Spleen (tissue), 11 donors: ENCODE measurements at regions not wholly inside any gene's neighbourhood (a gene's known extent, or its start where the extent isn't known, plus 50 kb on each side); places are given as distances from the start of the nearest gene placed in this dataset.
A peak's percentile ranks its signal among the peaks of the same experiment; 100 is the strongest.

Source experiments
- DNase-seq: peaks from one replicate; pipeline ENCODE4 v3.0.0-alpha.2; 2020
- H3K27ac ChIP-seq, 8 donors: fragments of 200-600 bp; sonication (generic) in 7 of 8; 1 replicate in 4 of 8; 2 replicates in 4 of 8; pipeline versions ENCODE4 v1.5.0 to v1.8.0; 2016 to 2021; ENCODE audit warnings: inconsistent platforms in 4 of 8, mild to moderate bottlenecking in 4 of 8, moderate library complexity in 1 of 8
- H3K27me3 ChIP-seq, 7 donors: fragments of 200-600 bp; sonication (generic) in 6 of 7; replicated peaks in 1 of 7; 1 replicate in 4 of 7; 2 replicates in 3 of 7; pipeline versions ENCODE4 v1.5.0 to v1.8.0; 2016 to 2021; ENCODE audit warnings: inconsistent platforms in 3 of 7, mild to moderate bottlenecking in 1 of 7
- H3K36me3 ChIP-seq, 6 donors: fragments of 200-600 bp; sonication (generic) in 5 of 6; 1 replicate in 4 of 6; 2 replicates in 2 of 6; pipeline versions ENCODE4 v1.5.0 to v1.8.0; 2016 to 2021; ENCODE audit warnings: inconsistent platforms in 2 of 6
- H3K4me1 ChIP-seq, 6 donors: fragments of 200-600 bp; sonication (generic) in 5 of 6; 1 replicate in 3 of 6; 2 replicates in 3 of 6; pipeline versions ENCODE4 v1.5.0 to v1.8.0; 2016 to 2021; ENCODE audit warnings: inconsistent platforms in 3 of 6
- H3K4me3 ChIP-seq, 8 donors: fragments of 200-600 bp; sonication (generic) in 7 of 8; 1 replicate in 4 of 8; 2 replicates in 4 of 8; pipeline versions ENCODE4 v1.5.0 to v1.8.0; 2016 to 2021; ENCODE audit warnings: inconsistent platforms in 4 of 8, mild to moderate bottlenecking in 4 of 8, moderate library complexity in 2 of 8
- H3K9me3 ChIP-seq, 8 donors: fragments of 200-600 bp; sonication (generic) in 7 of 8; 1 replicate in 4 of 8; 2 replicates in 4 of 8; pipeline versions ENCODE4 v1.5.0 to v1.8.0; 2016 to 2021; ENCODE audit warnings: inconsistent platforms in 4 of 8
- CTCF ChIP-seq, 11 experiments: fragments of 200-600 bp in 7 of 11; fragments of 450-650 bp in 4 of 11; sonication (generic) in 4 of 11; IDR thresholded peaks in 8 of 11; conservative IDR thresholded peaks in 3 of 11; 1 replicate in 7 of 11; 2 replicates in 4 of 11; pipeline versions ENCODE4 v1.4.0 to v1.8.0; 2016 to 2021; ENCODE audit warnings: antibody characterized with exemption in 11 of 11, inconsistent platforms in 4 of 11, mild to moderate bottlenecking in 1 of 11
- POLR2A ChIP-seq, 3 donors: fragments of 450-650 bp; IDR thresholded peaks; one replicate each; pipeline ENCODE4 v1.5.1; 2017; ENCODE audit warnings: antibody characterized with exemption in 3 of 3, mild to moderate bottlenecking in 1 of 3
- POLR2AphosphoS5 ChIP-seq, 3 donors: sonication (generic); formaldehyde crosslinking; IDR thresholded peaks; one replicate each; pipeline ENCODE4 v1.5.1; 2017; ENCODE audit warnings: antibody characterized with exemption in 3 of 3
- WGBS, 5 donors: extraction: QIAGEN DNeasy Blood & Tissue Kit in 3 of 5; methylation state at CpG; one replicate each; pipeline versions ENCODE4 v1.1.5 to v1.1.7; 2013 to 2018; 5-methylcytosine and 5-hydroxymethylcytosine counted together
- intact Hi-C: fragments of 100-400 bp; cut with DNase I; formaldehyde crosslinking; loops from one replicate; pipeline ENCODE4 v1.15.0; 2023; ENCODE audit warnings: low total_unique reads
- donor health status: healthy with polysubstance abuse.
- donor health status: DM: no; HTN: no; CAD: no; lungs with moderate emphysema.
- donor health status: DM: no; HTN: no; CAD: no.
- donor health status: Bipolar disorder and iron deficiency.
- donor health status: healthy.
- donor health status: DM: no; HTN: no; CAD: no.
- donor health status: DM: yes; HTN: yes; CAD: no.

- WGBS, 5 donors, result 70 to 94% (median 74%) methylated on average over 3 of the region's 3 CpGs
- Histone ChIP-seq H3K4me1 (no peaks in the 10 kb centered on the region), H3K36me3 (no peaks in the 10 kb centered on the region), H3K27me3 (peaks cover 0 to 10% (median under 1%) of the 10 kb centered on the region in 7 donors), H3K27ac (no peak overlapping the region), H3K9me3 (peaks cover 10 to 58% (median 43%) of the 10 kb centered on the region in 8 donors), H3K4me3 (no peak overlapping the region)
- intact Hi-C loops, result no loop called here
- TF ChIP-seq POLR2AphosphoS5 (IDR thresholded peaks at IDR 0.05), result no peak
- TF ChIP-seq POLR2A (IDR thresholded peaks at IDR 0.05), result no peak
- no peak for TF ChIP-seq CTCF (IDR thresholded peaks at IDR 0.05 in 8 of 11, conservative IDR thresholded peaks at IDR 0.05 in 3 of 11)
- no peak for DNase-seq
Observed at GRCh38 chr12:111303531-111303930, 65.4 kb downstream of the PHETA1 start.

DNA sequence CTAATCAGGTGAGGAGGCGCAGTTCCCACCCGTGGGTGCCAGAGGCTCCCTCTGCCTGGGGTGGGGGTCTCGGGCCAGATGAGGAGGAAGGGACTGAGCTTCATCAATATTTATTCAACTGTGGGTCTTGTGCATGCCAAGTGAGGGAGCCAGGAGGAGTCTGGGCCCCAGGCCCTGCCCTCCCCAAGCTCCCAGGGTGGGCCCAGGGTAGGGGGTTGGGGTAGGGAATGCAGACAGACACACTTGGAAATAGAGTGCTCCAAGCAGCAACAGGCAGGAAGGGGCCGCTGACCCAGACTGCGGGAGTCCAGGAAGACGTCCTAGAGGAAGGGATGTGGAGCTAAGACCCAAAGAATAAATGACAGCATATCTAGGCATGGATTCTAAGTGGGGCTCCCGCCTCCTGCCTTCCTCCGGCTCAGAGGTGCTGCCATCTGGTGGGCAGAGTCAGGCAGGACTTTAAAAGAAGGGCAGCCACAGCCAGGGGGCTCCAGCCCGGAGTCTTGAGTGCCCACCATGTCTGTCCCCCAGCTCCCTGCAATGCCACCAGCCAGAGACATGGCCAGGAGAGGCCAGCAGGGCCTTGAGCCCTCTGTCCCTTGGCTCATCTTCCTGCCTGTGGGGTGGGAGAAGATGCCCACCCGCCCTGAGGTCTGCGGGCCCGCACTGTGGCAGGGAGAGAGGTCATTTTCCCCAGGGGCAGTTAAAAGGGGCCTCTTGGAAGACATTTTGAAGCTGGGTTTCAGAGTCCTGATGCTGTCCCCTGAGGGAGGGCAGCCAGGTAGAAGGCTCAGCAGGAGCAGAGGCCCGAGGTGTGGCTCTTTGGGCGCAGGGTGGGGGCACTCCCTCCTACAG, 70.1 kb downstream of the PHETA1 start:
- Histone ChIP-seq H3K27me3 (peaks cover 0 to 18% (median 8%) of the 10 kb centered on the region in 7 donors), H3K27ac (no peak overlapping the region), H3K36me3 (no peaks in the 10 kb centered on the region), H3K9me3 (peaks cover 0 to 11% (median 6%) of the 10 kb centered on the region in 8 donors), H3K4me1 (no peaks in the 10 kb centered on the region), H3K4me3 (no peak overlapping the region)
- TF ChIP-seq POLR2AphosphoS5 (IDR thresholded peaks at IDR 0.05) (no peak), CTCF (IDR thresholded peaks at IDR 0.05 in 8 of 11, conservative IDR thresholded peaks at IDR 0.05 in 3 of 11) (peak in 10 of 11 experiments; percentile 58 to 82 (median 77)), POLR2A (IDR thresholded peaks at IDR 0.05) (no peak)
- WGBS, 5 donors, result 50 to 57% (median 53%) methylated on average over 13 to 14 of the region's 14 CpGs
- intact Hi-C loops, result no loop called here
- peak; percentile 84 for DNase-seq

- WGBS, 5 donors, result 78 to 90% (median 84%) methylated on average over 11 to 12 of the region's 12 CpGs
- intact Hi-C loops, result no loop called here
Observed at GRCh38 chr12:111297703-111298426, 71.0 kb downstream of the PHETA1 start.

More at GRCh38 chr12:111297703-111298426, 71.0 kb downstream of the PHETA1 start:
- H3K27ac ChIP-seq, result no peak overlapping the region
- no peaks in the 10 kb centered on the region for H3K4me1 ChIP-seq
- no peak for DNase-seq
- H3K27me3 ChIP-seq, result peaks cover 0 to 18% (median 8%) of the 10 kb centered on the region in 7 donors
- peaks cover 0 to 1% (median 0%) of the 10 kb centered on the region in 8 donors for H3K9me3 ChIP-seq
- no peaks in the 10 kb centered on the region for H3K36me3 ChIP-seq
- H3K4me3 ChIP-seq, result no peak overlapping the region
- TF ChIP-seq CTCF (IDR thresholded peaks at IDR 0.05 in 8 of 11, conservative IDR thresholded peaks at IDR 0.05 in 3 of 11), result no peak
- TF ChIP-seq POLR2AphosphoS5 (IDR thresholded peaks at IDR 0.05), result no peak
- no peak for TF ChIP-seq POLR2A (IDR thresholded peaks at IDR 0.05)
